DMS114 treated with DMSO at 0.1 percent for 48 hours (cell line): ENCODE measurements at regions not wholly inside any gene's neighbourhood (a gene's known extent, or its start where the extent isn't known, plus 50 kb on each side); places are given as distances from the start of the nearest gene placed in this dataset.

Experiments used
- DNase-seq: peaks from one replicate; lab custom pipeline; 2025; ENCODE audit not compliant: unreplicated experiment; lab: John Stamatoyannopoulos, UW

GRCh38 chr9:28792716-28793115 is 1219.4 kb upstream of the C9orf72 start:
- DNase-seq = no peak

- no peak for DNase-seq
These were observed 1226.6 kb upstream of the C9orf72 start for GRCh38 chr9:28799876-28800275.

- no peak for DNase-seq
These were observed 1228.0 kb upstream of the C9orf72 start for GRCh38 chr9:28801144-28801799.

- no peak for DNase-seq
These were observed 1231.9 kb upstream of the C9orf72 start for GRCh38 chr9:28805197-28805596.

GRCh38 chr9:28808042-28808441 is 1234.8 kb upstream of the C9orf72 start:
- no peak for DNase-seq

- no peak for DNase-seq
These were observed 1237.3 kb upstream of the C9orf72 start for GRCh38 chr9:28810388-28811075.

GRCh38 chr9:28820741-28821140 is 1247.5 kb upstream of the C9orf72 start:
- no peak for DNase-seq

- DNase-seq = no peak
These were observed 1248.0 kb upstream of the C9orf72 start for GRCh38 chr9:28821240-28821639.

GRCh38 chr9:28824432-28824963 is 1251.2 kb upstream of the C9orf72 start:
- DNase-seq = no peak

GRCh38 chr9:28832168-28832770 is 1259.0 kb upstream of the C9orf72 start:
- DNase-seq = no peak

- DNase-seq = no peak
These were observed 1260.9 kb upstream of the C9orf72 start for GRCh38 chr9:28834156-28834555.

GRCh38 chr9:28839778-28840430 is 1266.6 kb upstream of the C9orf72 start:
- DNase-seq = no peak

GRCh38 chr9:28841775-28842174 is 1268.5 kb upstream of the C9orf72 start:
- DNase-seq = no peak

- no peak for DNase-seq
These were observed 1274.0 kb upstream of the C9orf72 start for GRCh38 chr9:28847331-28847730.

GRCh38 chr9:28848671-28849070 is 1275.4 kb upstream of the C9orf72 start:
- DNase-seq = no peak

GRCh38 chr9:28853477-28853876 is 1280.2 kb upstream of the C9orf72 start:
- DNase-seq = no peak

GRCh38 chr9:28866951-28867350 is 1293.7 kb upstream of the C9orf72 start:
- DNase-seq = no peak

- no peak for DNase-seq
These were observed 1295.1 kb upstream of the C9orf72 start for GRCh38 chr9:28868228-28868990.

GRCh38 chr9:28882529-28882928 is 1309.2 kb upstream of the C9orf72 start:
- DNase-seq = no peak

GRCh38 chr9:28883234-28883633 is 1310.0 kb upstream of the C9orf72 start:
- DNase-seq = no peak
